HG02623 (cell line): ENCODE measurements at regions not wholly inside any gene's neighbourhood (a gene's known extent, or its start where the extent isn't known, plus 50 kb on each side); places are given as distances from the start of the nearest gene placed in this dataset.
"Not testable (repeated sequence)": the region's sequence is repeated elsewhere in the genome, so short reads cannot be mapped to it uniquely, and the experiment has no call there.

Source experiments
- ATAC-seq: cut with Tn5 transposase; IDR thresholded peaks from one replicate; pipeline ENCODE4 v1.9.1; 2021; ENCODE audit warnings: moderate library complexity; ENCODE audit not compliant: unreplicated experiment

GRCh38 chr13:68987585-68987984 lies 1120.0 kb upstream of the ATXN8OS start:
- no peak for ATAC-seq

- ATAC-seq, result no peak
Observed at GRCh38 chr13:68984688-68985319, 1122.8 kb upstream of the ATXN8OS start.

GRCh38 chr13:68982961-68983619 lies 1124.5 kb upstream of the ATXN8OS start:
- ATAC-seq, result no peak

GRCh38 chr13:68976287-68976686 lies 1131.3 kb upstream of the ATXN8OS start:
- ATAC-seq, result no peak

- no peak for ATAC-seq
Observed at GRCh38 chr13:68970532-68970931, 1137.1 kb upstream of the ATXN8OS start.

GRCh38 chr13:68948586-68948985 lies 1159.0 kb upstream of the ATXN8OS start:
- no peak for ATAC-seq

- no peak for ATAC-seq
Observed at GRCh38 chr13:68944272-68944671, 1163.4 kb upstream of the ATXN8OS start.

- ATAC-seq, result no peak
Observed at GRCh38 chr13:68940049-68940448, 1167.6 kb upstream of the ATXN8OS start.

GRCh38 chr13:68938639-68939038 lies 1169.0 kb upstream of the ATXN8OS start:
- no peak for ATAC-seq

GRCh38 chr13:68929075-68929745 lies 1178.4 kb upstream of the ATXN8OS start:
- no peak for ATAC-seq

GRCh38 chr13:68927387-68928026 lies 1180.1 kb upstream of the ATXN8OS start:
- no peak for ATAC-seq

GRCh38 chr13:68923995-68924394 lies 1183.6 kb upstream of the ATXN8OS start:
- ATAC-seq, result no peak

- ATAC-seq, result no peak
Observed at GRCh38 chr13:68908879-68909278, 1198.7 kb upstream of the ATXN8OS start.

GRCh38 chr13:68905186-68905585 lies 1202.4 kb upstream of the ATXN8OS start:
- no peak for ATAC-seq

- ATAC-seq, result no peak
Observed at GRCh38 chr13:68897331-68897928, 1210.2 kb upstream of the ATXN8OS start.

GRCh38 chr13:68895696-68896095 lies 1211.9 kb upstream of the ATXN8OS start:
- no peak for ATAC-seq

GRCh38 chr13:68893721-68894120 lies 1213.9 kb upstream of the ATXN8OS start:
- ATAC-seq, result not testable (repeated sequence)

- ATAC-seq, result not testable (repeated sequence)
Observed at GRCh38 chr13:68892596-68892995, 1215.0 kb upstream of the ATXN8OS start.

- not testable (repeated sequence) for ATAC-seq
Observed at GRCh38 chr13:68890101-68890500, 1217.5 kb upstream of the ATXN8OS start.

GRCh38 chr13:68888832-68889231 lies 1218.8 kb upstream of the ATXN8OS start:
- ATAC-seq, result no peak

- ATAC-seq, result no peak
Observed at GRCh38 chr13:68872338-68872737, 1235.3 kb upstream of the ATXN8OS start.
